Panc1 (cell line): ENCODE measurements at regions not wholly inside any gene's neighbourhood (a gene's known extent, or its start where the extent isn't known, plus 50 kb on each side); places are given as distances from the start of the nearest gene placed in this dataset.

ENCODE experiments used
- CTCF ChIP-seq: fragments of 450-650 bp; IDR thresholded peaks from 2 replicates; pipeline ENCODE4 v1.5.1; 2017; ENCODE audit warnings: mild to moderate bottlenecking
- POLR2AphosphoS5 ChIP-seq: IDR thresholded peaks from 2 replicates; pipeline ENCODE4 v1.6.1; 2012; ENCODE audit warnings: mild to moderate bottlenecking, low read depth, low read length, moderate library complexity
- REST ChIP-seq, 2 experiments: IDR thresholded peaks; 2 replicates each; pipeline ENCODE4 v1.6.1; 2011 to 2012; ENCODE audit warnings: low read depth in 2 of 2, control low read depth in 1 of 2, low read length in 1 of 2, mild to moderate bottlenecking in 1 of 2, moderate library complexity in 1 of 2; ENCODE audit not compliant: insufficient read depth in 1 of 2
- SIN3A ChIP-seq: IDR thresholded peaks from 2 replicates; pipeline ENCODE4 v1.6.1; 2012; ENCODE audit warnings: low read depth, mild to moderate bottlenecking, low read length, moderate library complexity, borderline replicate concordance; ENCODE audit not compliant: insufficient read depth

- TF ChIP-seq CTCF = no peak
- TF ChIP-seq SIN3A = no peak
- TF ChIP-seq REST (IDR thresholded peaks at IDR 0.05; ENCODE audit: insufficient read depth in 1 of 2, low read depth in 2 of 2, low read length in 1 of 2) = no peak
- TF ChIP-seq POLR2AphosphoS5 = no peak
Observed at GRCh38 chr15:94610485-94610884, 379.1 kb downstream of the MCTP2 start.
